HCT116 (cell line): ENCODE measurements at regions not wholly inside any gene's neighbourhood (a gene's known extent, or its start where the extent isn't known, plus 50 kb on each side); places are given as distances from the start of the nearest gene placed in this dataset.

Experiments
- ATAC-seq: fragments of 200-7000 bp; cut with Tn5 transposase; 2 replicates; pipeline ENCODE4 v1.9.1; 2020; ENCODE audit warnings: mild to moderate bottlenecking, moderate library complexity
- BruUV-seq: library from RNA; stranded (reverse); fragments of 400-500 nt; replicated peaks from 2 replicates; lab custom pipeline; 2021; lab: Mats Ljungman, UMichigan
- CTCF ChIA-PET: fragments of 300-600 bp; sonication (Branson Sonifier 250); formaldehyde crosslinking; loops from one replicate; lab custom pipeline; 2021; ENCODE audit warnings: antibody characterized with exemption; lab: Charles Lee
- POLR2A ChIA-PET: fragments of 300-600, 350-600 bp; sonication (Branson Sonifier 250); formaldehyde crosslinking; loops from one replicate; lab custom pipeline; 2021; ENCODE audit warnings: antibody characterized with exemption; lab: Charles Lee
- RAD21 ChIA-PET, 2 experiments: fragments of 300-600 bp; sonication (Branson Sonifier 250); formaldehyde crosslinking; loops; one replicate each; lab custom pipeline; 2023; ENCODE audit warnings: low total read pairs in 2 of 2; ENCODE audit not compliant: uncharacterized antibody in 2 of 2, unreplicated experiment in 2 of 2, low non-redundant PET in 1 of 2; lab: Charles Lee
- DNase-seq: peaks from one replicate; pipeline ENCODE4 v3.0.0-alpha.2; 2010; ENCODE audit warnings: low read depth, low spot score
- H2AFZ ChIP-seq: fragments of 200-600 bp; shearing (Covaris generic), sonication (generic); 2 replicates; pipeline ENCODE4 v1.6.1; 2017; ENCODE audit warnings: low read depth, mixed run types, mixed read lengths, antibody characterized with exemption, low read length; ENCODE audit not compliant: poor library complexity, severe bottlenecking
- H3K27ac ChIP-seq: 2 replicates; pipeline ENCODE4 v1.5.1; 2012; ENCODE audit warnings: low read depth, low read length
- H3K27me3 ChIP-seq: fragments of 200-600 bp; sonication (generic); 2 replicates; pipeline ENCODE4 v1.6.1; 2016; ENCODE audit warnings: mixed run types, low read length, mixed read lengths; ENCODE audit not compliant: insufficient read depth
- H3K36me3 ChIP-seq, 2 experiments: fragments of 200-500 bp in 1 of 2; fragments of 200-600 bp in 1 of 2; sonication (Bioruptor generic) in 1 of 2; sonication (generic) in 1 of 2; 2 replicates each; pipeline versions ENCODE4 v1.5.1 to v1.6.1; 2014 to 2016; ENCODE audit warnings: low read length in 2 of 2, inconsistent platforms in 1 of 2, mixed read lengths in 1 of 2, mixed run types in 1 of 2; ENCODE audit not compliant: insufficient read depth in 2 of 2, control insufficient read depth in 1 of 2
- H3K4me1 ChIP-seq, 2 experiments: fragments of 200-600 bp in 1 of 2; sonication (generic) in 1 of 2; 2 replicates each; pipeline versions ENCODE4 v1.5.1 to v1.6.1; 2012 to 2017; ENCODE audit warnings: low read length in 2 of 2, inconsistent platforms in 1 of 2, mild to moderate bottlenecking in 1 of 2, mixed read lengths in 1 of 2, mixed run types in 1 of 2, moderate library complexity in 1 of 2; ENCODE audit not compliant: insufficient read depth in 2 of 2, control insufficient read depth in 1 of 2
- H3K4me2 ChIP-seq: fragments of 200-600 bp; sonication (generic); 2 replicates; pipeline ENCODE4 v1.6.1; 2017; ENCODE audit warnings: mixed run types, low read length, mixed read lengths
- H3K4me3 ChIP-seq, 2 experiments: fragments of 200-600 bp in 1 of 2; sonication (generic) in 1 of 2; replicated peaks in 1 of 2; 2 replicates each; pipeline ENCODE4 v1.5.1; 2011 to 2016; ENCODE audit warnings: low read length in 2 of 2, control low read depth in 1 of 2, low read depth in 1 of 2, mild to moderate bottlenecking in 1 of 2, mixed read lengths in 1 of 2, mixed run types in 1 of 2
- H3K79me2 ChIP-seq: fragments of 200-600 bp; sonication (generic); 2 replicates; pipeline ENCODE4 v1.6.1; 2017; ENCODE audit warnings: mild to moderate bottlenecking, mixed run types, low read length, moderate library complexity, mixed read lengths; ENCODE audit not compliant: insufficient read depth
- H3K9ac ChIP-seq: fragments of 200-600 bp; sonication (generic); 2 replicates; pipeline ENCODE4 v1.6.1; 2016; ENCODE audit warnings: low read length, mixed read lengths
- H3K9me2 ChIP-seq: fragments of 200-600 bp; sonication (generic), shearing (Covaris generic); 2 replicates; pipeline ENCODE4 v1.6.1; 2017; ENCODE audit warnings: mixed run types, mild to moderate bottlenecking, moderate library complexity; ENCODE audit not compliant: insufficient read depth
- H3K9me3 ChIP-seq, 2 experiments: fragments of 200-500 bp in 1 of 2; fragments of 200-600 bp in 1 of 2; sonication (Bioruptor generic) in 1 of 2; sonication (generic) in 1 of 2; 2 replicates each; pipeline ENCODE4 v1.6.1; 2014 to 2017; ENCODE audit warnings: low read length in 2 of 2, mixed read lengths in 2 of 2, inconsistent platforms in 1 of 2, low read depth in 1 of 2, mild to moderate bottlenecking in 1 of 2, mixed run types in 1 of 2, moderate library complexity in 1 of 2; ENCODE audit not compliant: control insufficient read depth in 1 of 2, insufficient read depth in 1 of 2
- H4K20me1 ChIP-seq: fragments of 200-600 bp; sonication (generic), shearing (Covaris generic); 2 replicates; pipeline ENCODE4 v1.6.1; 2017; ENCODE audit warnings: mixed run types, mild to moderate bottlenecking, moderate library complexity; ENCODE audit not compliant: insufficient read depth
- ATF3 ChIP-seq: IDR thresholded peaks from 2 replicates; pipeline ENCODE4 v1.6.1; 2012
- CTCF ChIP-seq, 3 experiments: fragments of 200-600 bp in 1 of 3; sonication (generic) in 1 of 3; IDR thresholded peaks in 2 of 3; conservative IDR thresholded peaks in 1 of 3; 2 replicates each; pipeline ENCODE4 v1.5.1; 2012 to 2017; ENCODE audit warnings: low read depth in 2 of 3, low read length in 2 of 3, antibody characterized with exemption in 1 of 3, borderline replicate concordance in 1 of 3, control low read depth in 1 of 3, mild to moderate bottlenecking in 1 of 3, mixed read lengths in 1 of 3, mixed run types in 1 of 3, moderate library complexity in 1 of 3; ENCODE audit not compliant: insufficient read depth in 1 of 3
- EGR1 ChIP-seq: IDR thresholded peaks from 2 replicates; pipeline ENCODE4 v1.6.1; 2012; ENCODE audit warnings: low read depth
- ELF1 ChIP-seq: IDR thresholded peaks from 2 replicates; pipeline ENCODE4 v1.6.1; 2012; ENCODE audit warnings: low read depth, borderline replicate concordance
- EZH2 ChIP-seq: fragments of 200-600 bp; sonication (generic); IDR thresholded peaks from 2 replicates; pipeline ENCODE4 v1.6.1; 2017; ENCODE audit warnings: antibody characterized with exemption, mixed run types
- EZH2phosphoT487 ChIP-seq: fragments of 200-600 bp; IDR thresholded peaks from 2 replicates; pipeline ENCODE4 v1.6.1; 2018; ENCODE audit warnings: antibody characterized with exemption, borderline replicate concordance
- FOSL1 ChIP-seq: IDR thresholded peaks from 2 replicates; pipeline ENCODE4 v1.6.1; 2012; ENCODE audit warnings: low read depth
- POLR2A ChIP-seq: IDR thresholded peaks from 2 replicates; pipeline ENCODE4 v1.7.0; 2011; ENCODE audit warnings: borderline replicate concordance; ENCODE audit not compliant: insufficient read depth, insufficient read length; ENCODE audit errors: extremely low read depth
- POLR2AphosphoS5 ChIP-seq: IDR thresholded peaks from 2 replicates; pipeline ENCODE4 v1.6.1; 2011; ENCODE audit warnings: mild to moderate bottlenecking, low read depth, low read length, moderate library complexity
- RAD21 ChIP-seq: IDR thresholded peaks from 2 replicates; pipeline ENCODE4 v1.6.1; 2012; ENCODE audit warnings: low read depth, mild to moderate bottlenecking
- REST ChIP-seq: IDR thresholded peaks from 2 replicates; pipeline ENCODE4 v1.6.1; 2012; ENCODE audit warnings: low read depth
- SP1 ChIP-seq: IDR thresholded peaks from 2 replicates; pipeline ENCODE4 v1.6.1; 2012; ENCODE audit warnings: low read depth
- SRF ChIP-seq: IDR thresholded peaks from 2 replicates; pipeline ENCODE4 v1.6.1; 2012; ENCODE audit warnings: low read depth
- YY1 ChIP-seq: IDR thresholded peaks from 2 replicates; pipeline ENCODE4 v1.6.1; 2011; ENCODE audit warnings: low read length, low read depth, moderate library complexity, mild to moderate bottlenecking; ENCODE audit not compliant: insufficient replicate concordance; ENCODE audit errors: extremely low read depth
- ZBTB33 ChIP-seq: IDR thresholded peaks from 2 replicates; pipeline ENCODE4 v1.6.1; 2011; ENCODE audit warnings: mild to moderate bottlenecking, low read length, moderate library complexity; ENCODE audit not compliant: insufficient replicate concordance; ENCODE audit errors: extremely low read depth
- ZNF274 ChIP-seq: fragments of 200-500 bp; sonication (Bioruptor generic); IDR thresholded peaks from 2 replicates; pipeline ENCODE4 v1.6.1; 2014; ENCODE audit warnings: mild to moderate bottlenecking, low read depth, low read length, inconsistent platforms
- intact Hi-C: fragments of 100-400 bp; cut with micrococcal nuclease; formaldehyde crosslinking; loops from 2 replicates; pipeline ENCODE4 v1.10.0; 2022

GRCh38 chr4:81783558-81783957, 311.9 kb upstream of the RASGEF1B start:
- ATAC-seq (no peak), DNase-seq (no peak)
- H3K9me3 ChIP-seq = no peaks in the 10 kb centered on the region
- H3K4me2 ChIP-seq = no peak overlapping the region
- ChIA-PET CTCF (no interaction called here), POLR2A (no interaction called here), RAD21 (no interaction called here)
- no peaks in the 10 kb centered on the region for H3K36me3 ChIP-seq
- no peak overlapping the region for H3K27ac ChIP-seq
- H3K4me3 ChIP-seq = no peak overlapping the region
- no peaks in the 10 kb centered on the region for H4K20me1 ChIP-seq
- intact Hi-C loops = no loop called here
- no peak overlapping the region for H2AFZ ChIP-seq
- TF ChIP-seq ZNF274 (no peak), ZBTB33 (no peak), REST (no peak), YY1 (no peak), FOSL1 (no peak), RAD21 (no peak), SRF (no peak), EGR1 (no peak), POLR2A (no peak), ELF1 (no peak), EZH2phosphoT487 (no peak), CTCF (IDR thresholded peaks at IDR 0.05 in 2 of 3, conservative IDR thresholded peaks at IDR 0.05 in 1 of 3; ENCODE audit: borderline replicate concordance in 1 of 3, insufficient read depth in 1 of 3, low read depth in 2 of 3, low read length in 2 of 3) (no peak), ATF3 (no peak), POLR2AphosphoS5 (no peak), SP1 (no peak), EZH2 (no peak)
- no peaks in the 10 kb centered on the region for H3K4me1 ChIP-seq
- H3K27me3 ChIP-seq = no peaks in the 10 kb centered on the region
- no peaks in the 10 kb centered on the region for H3K9me2 ChIP-seq
- no peaks in the 10 kb centered on the region for H3K79me2 ChIP-seq
- H3K9ac ChIP-seq = no peak overlapping the region
- BruUV-seq = no TSS peak
